Fibroblast of lung (primary cell): ENCODE measurements at regions not wholly inside any gene's neighbourhood (a gene's known extent, or its start where the extent isn't known, plus 50 kb on each side); places are given as distances from the start of the nearest gene placed in this dataset.
"Not testable (repeated sequence)": the region's sequence is repeated elsewhere in the genome, so short reads cannot be mapped to it uniquely, and the experiment has no call there.

Experiments
- DNase-seq, 2 donors: peaks; one replicate each; pipeline versions ENCODE4 v3.0.0 to v3.0.0-alpha.2; 2010; ENCODE audit warnings: low read depth in 2 of 2
- H2AFZ ChIP-seq: 2 replicates; pipeline ENCODE4 v1.5.1; 2012; ENCODE audit warnings: low read length, control low read depth, inconsistent platforms
- H3K27ac ChIP-seq: 2 replicates; pipeline ENCODE4 v1.5.1; 2011; ENCODE audit warnings: low read length, control low read depth; ENCODE audit not compliant: insufficient read depth
- H3K27me3 ChIP-seq: 2 replicates; pipeline ENCODE4 v1.5.1; 2011; ENCODE audit warnings: mild to moderate bottlenecking, low read length; ENCODE audit not compliant: control insufficient read depth, insufficient read depth
- H3K36me3 ChIP-seq: 2 replicates; pipeline ENCODE4 v1.5.1; 2011; ENCODE audit warnings: low read length; ENCODE audit not compliant: control insufficient read depth, insufficient read depth
- H3K4me1 ChIP-seq: 2 replicates; pipeline ENCODE4 v1.5.1; 2011; ENCODE audit warnings: low read length; ENCODE audit not compliant: control insufficient read depth, insufficient read depth; ENCODE audit errors: extremely low read depth
- H3K4me2 ChIP-seq: 2 replicates; pipeline ENCODE4 v1.5.1; 2011; ENCODE audit warnings: low read length, control low read depth; ENCODE audit not compliant: insufficient read depth; ENCODE audit errors: extremely low read depth
- H3K4me3 ChIP-seq, 4 experiments: fragments of 200-600 bp in 1 of 4; sonication (generic) in 1 of 4; replicated peaks in 1 of 4; 2 replicates each; pipeline ENCODE4 v1.5.1; 2011 to 2016; ENCODE audit warnings: low read length in 4 of 4, low read depth in 3 of 4, mild to moderate bottlenecking in 3 of 4, control low read depth in 2 of 4, inconsistent platforms in 1 of 4, mixed read lengths in 1 of 4; ENCODE audit not compliant: insufficient read depth in 1 of 4; ENCODE audit errors: control extremely low read depth in 1 of 4
- H3K79me2 ChIP-seq: 2 replicates; pipeline ENCODE4 v1.5.1; 2012; ENCODE audit warnings: mild to moderate bottlenecking, low read length, inconsistent platforms; ENCODE audit not compliant: control insufficient read depth, insufficient read depth
- H3K9ac ChIP-seq: 2 replicates; pipeline ENCODE4 v1.5.1; 2011; ENCODE audit warnings: mild to moderate bottlenecking, low read length, control low read depth; ENCODE audit not compliant: insufficient read depth
- H3K9me3 ChIP-seq: 2 replicates; pipeline ENCODE4 v1.5.1; 2012; ENCODE audit warnings: low read depth, low read length; ENCODE audit not compliant: control insufficient read depth, insufficient read depth
- H4K20me1 ChIP-seq: 2 replicates; pipeline ENCODE4 v1.5.1; 2011; ENCODE audit warnings: low read length; ENCODE audit not compliant: control insufficient read depth, insufficient read depth; ENCODE audit errors: extremely low read depth
- CTCF ChIP-seq, 2 donors: IDR thresholded peaks in 1 of 2; conservative IDR thresholded peaks in 1 of 2; 1 replicate in 1 of 2; 2 replicates in 1 of 2; pipeline ENCODE4 v1.5.1; 2011 to 2012; ENCODE audit warnings: low read length in 2 of 2, control low read depth in 1 of 2, inconsistent platforms in 1 of 2, low read depth in 1 of 2, mild to moderate bottlenecking in 1 of 2
- EZH2 ChIP-seq: IDR thresholded peaks from 2 replicates; pipeline ENCODE4 v1.5.1; 2012; ENCODE audit warnings: low read length, control low read depth, mild to moderate bottlenecking; ENCODE audit errors: missing control alignments

- Histone ChIP-seq H3K4me2 (no peak overlapping the region), H3K9ac (no peak overlapping the region), H4K20me1 (no peaks in the 10 kb centered on the region), H3K4me3 (no peak overlapping the region), H3K9me3 (no peaks in the 10 kb centered on the region), H3K27me3 (no peaks in the 10 kb centered on the region), H3K4me1 (no peaks in the 10 kb centered on the region), H3K27ac (no peak overlapping the region), H2AFZ (no peak overlapping the region), H3K36me3 (no peaks in the 10 kb centered on the region), H3K79me2 (no peaks in the 10 kb centered on the region)
- no peak for DNase-seq
- TF ChIP-seq EZH2 (no peak), CTCF (conservative IDR thresholded peaks at IDR 0.05 in 1 of 2, IDR thresholded peaks at IDR 0.05 in 1 of 2; ENCODE audit: low read depth in 1 of 2, low read length in 2 of 2) (no peak)
Measured at GRCh38 chr12:131634037-131634436, 76.9 kb upstream of the SFSWAP start.

DNA sequence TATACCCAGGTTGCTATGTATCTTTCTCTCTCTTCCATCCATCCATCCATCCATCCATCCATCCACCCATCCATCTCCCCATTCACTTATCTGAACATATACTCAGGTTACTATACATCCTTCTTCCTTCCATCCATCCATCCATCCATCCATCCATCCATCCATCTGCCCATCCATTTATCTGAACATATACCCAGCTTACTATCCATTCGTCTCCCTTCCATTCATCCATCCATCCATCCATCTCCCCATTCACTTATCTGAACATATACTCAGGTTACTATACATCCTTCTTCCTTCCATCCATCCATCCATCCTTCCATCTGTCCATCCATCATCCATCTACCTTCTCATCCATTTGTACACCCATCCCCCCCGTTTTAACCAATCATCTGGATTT, 75.9 kb upstream of the SFSWAP start:
- not testable (repeated sequence) for H3K27ac ChIP-seq, H3K9me3 ChIP-seq, DNase-seq

GRCh38 chr12:131635491-131636122, 75.3 kb upstream of the SFSWAP start:
- Histone ChIP-seq H3K79me2 (no peaks in the 10 kb centered on the region), H4K20me1 (no peaks in the 10 kb centered on the region), H3K9me3 (no peaks in the 10 kb centered on the region), H3K27ac (no peak overlapping the region), H3K9ac (no peak overlapping the region), H2AFZ (no peak overlapping the region), H3K36me3 (no peaks in the 10 kb centered on the region), H3K4me2 (no peak overlapping the region), H3K27me3 (no peaks in the 10 kb centered on the region), H3K4me3 (no peak overlapping the region), H3K4me1 (no peaks in the 10 kb centered on the region)
- no peak for DNase-seq
- TF ChIP-seq CTCF (conservative IDR thresholded peaks at IDR 0.05 in 1 of 2, IDR thresholded peaks at IDR 0.05 in 1 of 2; ENCODE audit: low read depth in 1 of 2, low read length in 2 of 2) (no peak), EZH2 (no peak)

More for the DNA sequence above, 75.9 kb upstream of the SFSWAP start:
- H3K9ac ChIP-seq, H3K4me3 ChIP-seq, H3K79me2 ChIP-seq, H3K4me1 ChIP-seq, H3K27me3 ChIP-seq, H2AFZ ChIP-seq, H3K36me3 ChIP-seq, H3K4me2 ChIP-seq, H4K20me1 ChIP-seq: not testable (repeated sequence)
